ENCODE measurements at regions not wholly inside any gene's neighbourhood (a gene's known extent, or its start where the extent isn't known, plus 50 kb on each side); places are given as distances from the start of the nearest gene placed in this dataset.

DNA sequence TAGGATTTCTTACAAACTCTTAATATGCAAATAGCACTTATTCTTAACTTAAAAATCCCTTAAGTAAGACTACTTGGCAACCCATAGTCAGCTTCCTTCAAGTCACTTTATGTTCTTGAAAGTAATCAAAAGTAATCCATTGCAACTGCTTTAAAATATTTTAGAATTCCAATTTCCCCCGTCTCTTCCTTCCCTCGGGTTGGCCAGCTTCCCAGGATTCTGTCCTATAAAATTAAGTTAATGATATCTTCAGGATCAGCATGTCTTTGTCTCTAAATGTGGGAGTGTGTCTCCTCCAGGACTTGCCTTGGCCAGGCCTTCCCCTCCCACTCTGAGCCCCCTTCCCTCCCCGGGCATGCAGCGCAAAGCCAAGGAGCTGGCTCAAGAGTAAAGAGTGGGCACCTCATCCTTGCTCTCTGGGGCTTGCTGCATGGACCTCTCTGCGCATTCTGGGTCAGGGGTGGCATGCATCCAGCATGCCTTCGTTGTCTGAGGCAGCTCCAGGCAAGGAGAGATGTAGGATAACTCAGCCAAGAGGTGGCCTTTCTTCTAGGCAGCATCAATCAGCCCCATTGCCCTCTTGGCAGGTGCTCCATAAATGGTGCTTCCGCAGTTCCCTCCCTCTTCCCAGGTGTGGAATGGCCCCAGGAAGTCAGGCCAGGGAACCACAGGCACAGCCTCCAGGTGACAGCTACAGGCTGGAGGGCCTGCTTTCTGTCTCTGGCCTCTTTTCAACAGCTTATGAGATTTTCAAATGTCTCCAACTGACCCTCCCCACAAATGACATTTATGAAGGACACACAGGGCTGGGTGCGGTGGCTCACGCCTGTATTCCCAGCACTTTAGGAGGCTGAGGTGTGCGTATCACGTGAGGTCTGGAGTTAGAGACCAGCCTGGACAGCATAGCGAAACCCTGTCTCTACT is 108.7 kb upstream of the ALDH1A3 start:
- no peak for TF ChIP-seq POLR2A (IDR thresholded peaks at IDR 0.05)
- TF ChIP-seq, protein P1, sequence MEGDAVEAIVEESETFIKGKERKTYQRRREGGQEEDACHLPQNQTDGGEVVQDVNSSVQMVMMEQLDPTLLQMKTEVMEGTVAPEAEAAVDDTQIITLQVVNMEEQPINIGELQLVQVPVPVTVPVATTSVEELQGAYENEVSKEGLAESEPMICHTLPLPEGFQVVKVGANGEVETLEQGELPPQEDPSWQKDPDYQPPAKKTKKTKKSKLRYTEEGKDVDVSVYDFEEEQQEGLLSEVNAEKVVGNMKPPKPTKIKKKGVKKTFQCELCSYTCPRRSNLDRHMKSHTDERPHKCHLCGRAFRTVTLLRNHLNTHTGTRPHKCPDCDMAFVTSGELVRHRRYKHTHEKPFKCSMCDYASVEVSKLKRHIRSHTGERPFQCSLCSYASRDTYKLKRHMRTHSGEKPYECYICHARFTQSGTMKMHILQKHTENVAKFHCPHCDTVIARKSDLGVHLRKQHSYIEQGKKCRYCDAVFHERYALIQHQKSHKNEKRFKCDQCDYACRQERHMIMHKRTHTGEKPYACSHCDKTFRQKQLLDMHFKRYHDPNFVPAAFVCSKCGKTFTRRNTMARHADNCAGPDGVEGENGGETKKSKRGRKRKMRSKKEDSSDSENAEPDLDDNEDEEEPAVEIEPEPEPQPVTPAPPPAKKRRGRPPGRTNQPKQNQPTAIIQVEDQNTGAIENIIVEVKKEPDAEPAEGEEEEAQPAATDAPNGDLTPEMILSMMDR (IDR thresholded peaks at IDR 0.05): no peak
- no peak for TF ChIP-seq EP300 (IDR thresholded peaks at IDR 0.05)
